ENCODE measurements at regions not wholly inside any gene's neighbourhood (a gene's known extent, or its start where the extent isn't known, plus 50 kb on each side); places are given as distances from the start of the nearest gene placed in this dataset.
A peak's percentile ranks its signal among the peaks of the same experiment; 100 is the strongest.
"Not testable (repeated sequence)": the region's sequence is repeated elsewhere in the genome, so short reads cannot be mapped to it uniquely, and the experiment has no call there.

DNA sequence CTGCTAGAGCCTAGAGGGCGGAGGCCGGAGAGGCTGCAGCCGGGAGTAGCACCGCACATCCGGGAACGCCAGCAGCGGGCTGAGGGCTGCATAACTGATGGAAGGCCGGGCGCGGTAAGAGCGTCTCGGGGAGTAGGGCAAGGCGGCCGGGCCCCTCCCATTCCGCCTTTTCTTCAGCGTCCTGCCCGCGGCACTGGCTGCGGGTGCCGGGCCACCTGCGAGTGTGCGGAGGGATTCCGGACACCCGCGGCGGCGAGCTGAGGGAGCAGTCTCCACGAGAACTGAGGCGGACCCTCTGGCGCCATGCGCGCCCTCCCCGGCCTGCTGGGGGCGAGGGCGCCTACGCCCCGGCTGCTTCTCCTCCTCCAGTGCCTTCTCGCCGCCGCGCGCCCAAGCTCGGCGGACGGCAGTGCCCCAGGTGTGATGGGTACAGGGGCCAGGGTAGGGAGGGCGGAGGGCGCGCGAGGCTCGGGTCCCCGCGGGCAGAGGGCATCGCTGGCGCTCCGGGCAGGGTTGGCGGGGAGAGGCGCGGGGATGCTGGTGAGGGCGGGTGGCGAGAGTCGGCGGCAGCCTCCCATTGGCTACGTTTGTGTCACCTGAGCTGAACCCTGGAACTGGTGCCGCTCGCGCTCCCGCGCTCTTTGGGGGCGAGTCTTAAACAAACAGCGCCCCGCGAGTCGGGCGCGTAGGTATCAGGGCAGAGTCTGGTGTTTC, 334.4 kb downstream of the SRGAP2C start:
- peak; percentile 80 for DNase-seq

DNA sequence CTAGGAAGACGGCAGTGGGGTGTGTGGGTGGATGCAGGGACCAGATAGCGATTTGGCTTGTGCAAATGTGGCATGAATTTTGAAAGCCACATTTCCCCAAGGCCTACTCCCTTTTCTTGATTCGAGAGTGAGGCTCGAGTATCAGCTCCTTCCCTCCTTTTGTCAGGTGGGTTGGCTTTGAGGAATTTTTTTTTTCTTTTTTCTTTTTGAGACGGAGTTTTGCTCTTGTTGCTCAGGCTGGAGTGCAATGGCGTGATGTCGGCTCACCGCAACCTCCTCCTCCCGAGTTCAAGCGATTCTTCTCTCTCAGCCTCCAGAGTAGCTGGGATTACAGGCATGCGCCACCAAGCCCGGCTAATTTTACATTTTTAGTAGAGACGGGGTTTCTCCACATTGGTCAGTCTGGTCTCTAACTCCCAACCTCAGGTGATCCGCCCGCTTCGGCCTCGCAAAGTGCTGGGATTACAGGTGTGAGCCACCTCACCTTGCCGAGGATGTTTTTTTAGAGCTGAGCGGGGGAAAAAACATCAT, 335.0 kb downstream of the SRGAP2C start:
- not testable (repeated sequence) for DNase-seq

DNA sequence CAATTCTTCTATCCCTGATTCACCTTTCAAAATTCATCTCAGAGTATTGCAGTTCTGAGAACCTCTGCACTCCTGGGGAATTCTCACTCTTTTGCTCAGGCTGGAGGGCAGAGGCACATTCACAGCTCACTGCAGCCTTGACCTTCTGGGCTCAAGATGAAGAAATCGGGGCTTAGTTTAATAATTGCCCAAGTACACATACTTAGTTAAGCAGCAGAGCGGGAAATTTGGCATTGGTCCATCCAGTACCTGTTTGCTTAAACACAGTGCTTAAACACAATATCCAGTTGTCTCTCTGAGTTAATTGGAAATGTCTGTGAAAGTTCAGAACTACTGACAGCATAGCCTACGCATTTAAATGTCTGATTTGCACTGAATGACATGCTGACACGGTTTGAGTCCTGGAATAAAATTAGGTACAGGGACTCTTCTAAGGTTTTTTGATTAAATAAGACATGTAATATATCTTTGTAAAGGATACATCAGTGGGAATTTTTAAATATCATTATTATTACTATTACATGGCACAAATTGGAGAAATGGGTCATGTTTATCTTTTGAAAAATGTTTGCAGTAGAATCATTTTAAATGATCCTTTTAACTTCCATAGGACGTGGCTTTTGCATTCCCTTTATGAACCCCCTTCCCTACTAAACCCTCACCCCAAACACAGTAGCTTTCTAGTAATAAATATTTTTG, 337.4 kb downstream of the SRGAP2C start:
- peak; percentile 72 for DNase-seq

DNA sequence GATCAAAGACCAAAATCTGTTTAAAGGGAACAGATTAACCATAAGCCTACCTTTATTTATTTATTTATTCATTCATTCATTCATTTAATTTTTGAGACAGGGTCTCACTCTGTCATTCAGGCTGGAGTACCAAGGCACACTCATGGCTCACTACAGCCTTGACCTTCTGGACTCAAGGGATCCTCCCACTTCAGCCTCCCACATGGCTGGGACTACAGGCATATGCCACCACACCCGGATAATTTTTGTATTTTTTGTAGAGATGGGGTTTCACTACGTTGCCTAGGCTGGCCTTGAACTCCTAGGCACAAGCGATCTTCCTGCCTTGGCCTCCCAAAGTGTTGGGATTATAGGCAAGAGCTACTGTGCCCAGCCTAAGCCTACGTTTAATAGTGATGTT, 338.3 kb downstream of the SRGAP2C start:
- not testable (repeated sequence) for DNase-seq

- DNase-seq, result no peak
These were observed 340.6 kb downstream of the SRGAP2C start for GRCh38 chr1:121525355-121525754.

DNA sequence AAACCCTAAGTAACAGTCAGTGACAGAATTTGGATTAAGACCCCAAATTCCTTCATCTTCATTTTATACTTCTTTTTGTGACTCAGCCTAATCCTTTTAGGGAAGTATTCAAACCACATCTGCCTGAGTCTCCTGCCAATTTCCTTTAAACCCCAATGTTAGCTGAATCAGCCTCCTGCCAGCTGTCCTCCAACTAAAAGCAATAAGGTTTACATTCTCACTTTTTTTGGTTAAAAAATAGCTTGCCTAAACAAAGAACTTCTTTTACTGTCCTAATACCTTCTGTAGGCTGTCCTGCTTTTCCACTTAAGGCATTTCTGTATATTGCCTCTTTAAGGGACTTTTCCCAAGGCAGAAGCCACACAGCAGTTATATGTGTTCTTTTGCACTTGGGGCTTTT, 344.2 kb downstream of the SRGAP2C start:
- DNase-seq, result not testable (repeated sequence)

GRCh38 chr1:121530026-121530425, 345.3 kb downstream of the SRGAP2C start:
- not testable (repeated sequence) for DNase-seq

- not testable (repeated sequence) for DNase-seq
These were observed 347.0 kb downstream of the SRGAP2C start for GRCh38 chr1:121531747-121532146.

DNA sequence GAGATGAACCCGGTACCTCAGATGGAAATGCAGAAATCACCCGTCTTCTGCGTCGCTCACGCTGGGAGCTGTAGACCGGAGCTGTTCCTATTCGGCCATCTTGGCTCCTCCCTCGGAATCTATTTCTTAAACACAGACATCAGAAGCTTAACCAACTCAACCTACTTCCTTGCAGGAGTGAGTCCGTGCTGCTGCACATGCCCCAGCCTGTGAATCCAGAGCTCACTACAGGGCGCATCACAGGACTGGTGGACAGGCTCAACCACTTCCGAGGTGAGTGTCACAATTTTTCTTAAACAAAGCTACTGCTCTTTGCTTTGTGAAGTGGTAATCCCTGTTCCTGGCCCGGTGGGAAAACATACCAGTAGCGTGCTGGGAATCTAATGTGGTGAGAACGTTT, 353.4 kb downstream of the SRGAP2C start:
- DNase-seq, result not testable (repeated sequence)

- no peak for DNase-seq
These were observed 354.3 kb downstream of the SRGAP2C start for GRCh38 chr1:121538943-121539575.

DNA sequence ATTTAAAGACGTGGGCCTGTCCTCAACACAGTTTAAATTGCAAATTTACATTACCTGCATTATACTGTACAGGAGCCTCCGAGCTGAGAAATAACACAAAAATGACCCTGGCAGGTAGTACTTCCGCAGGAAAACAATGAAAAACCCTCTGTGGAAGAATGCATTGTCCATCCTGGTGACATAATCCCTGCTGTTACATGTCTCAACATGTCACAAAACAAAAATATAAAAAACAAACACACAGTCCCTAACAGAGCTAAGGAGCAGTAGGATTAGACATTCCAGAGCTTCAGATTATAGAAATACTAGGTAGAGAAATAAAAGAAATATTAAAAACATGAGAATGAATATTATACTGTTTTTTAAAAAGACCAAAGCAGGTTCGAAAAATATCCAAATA, 359.2 kb downstream of the SRGAP2C start:
- DNase-seq, result not testable (repeated sequence)

DNA sequence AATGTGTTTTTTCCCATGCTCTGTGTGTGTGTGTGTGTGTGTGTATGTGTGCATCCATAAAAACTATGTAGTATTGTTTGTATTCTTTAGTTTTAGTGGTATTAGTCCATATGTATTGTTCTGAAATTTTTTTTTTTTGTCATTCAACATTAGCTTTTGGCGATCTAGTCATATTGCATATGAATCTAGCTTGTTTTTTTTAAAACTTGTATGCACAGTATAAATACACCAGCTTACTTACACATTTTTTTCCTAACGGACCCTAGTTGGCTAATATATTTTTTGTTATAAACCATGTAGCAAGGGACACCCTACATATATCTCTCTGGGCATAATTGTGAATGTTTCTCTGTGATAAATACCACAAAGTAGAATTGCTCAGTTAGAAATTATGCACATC, 359.7 kb downstream of the SRGAP2C start:
- DNase-seq, result no peak

- DNase-seq, result not testable (repeated sequence)
These were observed 361.1 kb downstream of the SRGAP2C start for GRCh38 chr1:121545899-121546298.

GRCh38 chr1:121546830-121547591, 362.2 kb downstream of the SRGAP2C start:
- no peak for DNase-seq

GRCh38 chr1:121547726-121548125, 363.0 kb downstream of the SRGAP2C start:
- DNase-seq, result not testable (repeated sequence)

DNA sequence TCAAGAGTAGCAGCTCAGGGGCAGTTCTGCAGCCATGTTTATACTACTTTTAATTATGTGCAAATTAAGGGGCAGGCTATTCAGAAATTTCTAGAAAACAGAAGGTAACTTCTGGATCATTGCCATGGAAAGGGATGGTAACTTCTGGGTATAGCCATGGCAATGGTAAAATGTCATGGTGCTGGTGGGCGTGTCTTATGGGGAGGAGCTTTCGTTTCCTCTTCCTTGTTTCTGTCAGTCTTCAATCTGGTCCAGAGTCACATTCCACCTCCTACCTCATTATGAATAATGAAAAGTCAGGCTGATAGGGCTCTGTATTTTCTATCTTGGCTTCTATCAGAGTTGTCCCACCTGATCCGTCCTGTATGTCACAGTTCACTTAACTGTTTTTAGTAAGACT, 366.0 kb downstream of the SRGAP2C start:
- DNase-seq, result not testable (repeated sequence)

GRCh38 chr1:121551491-121551890, 366.7 kb downstream of the SRGAP2C start:
- not testable (repeated sequence) for DNase-seq

DNA sequence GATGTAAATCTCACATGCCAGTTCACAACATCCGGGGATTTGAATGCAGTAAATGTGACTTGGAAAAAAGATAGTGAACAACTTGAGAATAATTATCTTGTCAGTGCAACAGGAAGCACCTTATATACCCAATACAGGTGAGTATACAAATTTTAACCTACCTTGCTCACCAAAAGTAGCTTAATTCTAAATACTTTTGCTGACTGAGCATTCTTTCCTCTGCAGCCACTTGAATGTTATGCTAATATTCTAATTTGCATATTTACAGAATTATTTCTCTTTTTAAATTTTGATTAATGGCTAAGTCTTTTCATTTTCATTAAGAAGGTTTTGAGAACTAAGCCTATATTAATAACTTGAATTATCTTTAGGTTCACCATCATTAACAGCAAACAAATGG, 371.8 kb downstream of the SRGAP2C start:
- DNase-seq, result not testable (repeated sequence)

DNA sequence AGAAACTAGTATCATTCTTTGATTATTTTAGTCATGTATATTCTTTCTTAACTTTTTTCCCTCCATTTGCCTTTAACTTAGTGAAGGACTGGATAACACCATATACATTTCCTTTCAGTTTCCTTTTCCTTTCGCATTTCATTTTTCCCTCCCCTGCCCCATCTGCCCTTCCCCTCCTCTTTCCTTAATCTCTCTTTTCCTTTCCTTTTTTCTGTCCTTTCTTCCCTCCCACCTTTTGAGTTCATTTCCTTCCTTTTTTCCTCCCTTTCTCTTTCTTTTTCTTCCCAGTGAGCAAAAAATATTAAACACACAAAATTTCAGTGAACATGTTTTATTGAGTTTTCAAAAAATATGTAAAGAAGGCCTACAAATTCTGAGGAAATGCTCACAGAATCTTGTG, 373.3 kb downstream of the SRGAP2C start:
- not testable (repeated sequence) for DNase-seq

DNA sequence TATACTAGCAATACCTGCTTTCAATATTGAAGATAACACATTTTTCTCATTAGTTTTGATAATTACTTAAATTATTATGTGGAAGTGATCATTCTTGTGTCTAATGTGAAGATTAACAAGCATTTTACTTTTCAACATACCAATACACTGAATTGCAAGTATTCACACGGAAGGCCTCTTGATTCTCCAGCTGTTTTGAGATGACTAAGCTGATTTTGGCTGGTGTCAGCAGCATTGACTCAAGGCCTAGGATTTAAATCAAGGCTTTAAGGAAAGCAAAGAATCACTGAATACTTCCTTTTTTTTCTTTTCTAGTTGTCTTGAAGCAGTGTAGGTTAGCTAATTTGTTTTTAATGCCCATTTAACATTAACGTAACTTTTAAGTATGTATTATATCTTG, 373.7 kb downstream of the SRGAP2C start:
- no peak for DNase-seq

DNA sequence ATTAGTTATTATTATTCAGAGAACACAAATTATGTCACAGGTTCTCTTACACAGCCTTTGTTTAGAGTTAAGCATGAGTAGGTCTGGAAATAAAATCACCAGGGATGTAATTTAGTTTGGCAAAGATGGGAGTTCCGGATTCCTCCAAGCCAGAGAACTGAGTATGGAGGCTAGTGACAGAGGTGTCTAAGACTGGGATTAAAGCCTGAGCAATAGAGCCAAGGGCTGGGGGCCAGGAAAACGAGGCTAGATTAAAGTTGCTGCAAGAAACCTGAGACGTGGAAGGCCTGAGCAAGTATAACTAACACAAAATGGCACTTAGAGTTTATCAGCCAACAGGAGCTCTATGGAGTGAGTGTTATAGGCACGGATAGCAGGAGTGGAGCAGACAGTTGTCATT, 381.6 kb downstream of the SRGAP2C start:
- DNase-seq, result no peak

DNA sequence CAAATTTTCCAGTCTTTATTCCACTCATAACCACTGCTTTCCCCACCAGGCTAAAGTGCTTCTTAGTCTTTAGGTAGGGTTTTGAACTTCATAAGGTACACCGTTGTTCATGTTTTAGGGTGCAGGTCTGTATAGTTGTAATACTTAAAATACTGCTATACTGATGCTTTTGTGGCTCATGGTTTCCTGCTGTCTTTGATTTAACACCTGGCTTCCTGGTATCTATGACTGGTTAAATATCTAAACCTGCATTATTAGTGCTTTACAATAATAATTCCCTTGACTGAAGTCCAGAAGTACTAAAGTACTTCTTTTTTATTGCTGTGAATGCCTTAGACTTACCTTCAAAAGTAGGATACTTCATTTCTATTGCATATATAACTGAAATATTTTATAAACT, 384.7 kb downstream of the SRGAP2C start:
- DNase-seq, result no peak
